H1 (cell line): ENCODE measurements at regions not wholly inside any gene's neighbourhood (a gene's known extent, or its start where the extent isn't known, plus 50 kb on each side); places are given as distances from the start of the nearest gene placed in this dataset.

Source experiments
- CTCF ChIA-PET: fragments of 300-600 bp; sonication (Branson Sonifier 250); formaldehyde crosslinking; loops from one replicate; lab custom pipeline; 2021; ENCODE audit not compliant: partially characterized antibody; lab: Charles Lee
- POLR2A ChIA-PET: fragments of 300-600 bp; sonication (Branson Sonifier 250); formaldehyde crosslinking; loops from one replicate; lab custom pipeline; 2021; ENCODE audit warnings: inconsistent platforms; ENCODE audit not compliant: partially characterized antibody; lab: Charles Lee
- DNase-seq, 2 experiments: peaks; one replicate each; pipeline versions ENCODE4 v3.0.0 to v3.0.0-alpha.2; 2010 to 2022; ENCODE audit warnings: low spot score in 2 of 2, low read depth in 1 of 2, mixed read lengths in 1 of 2
- FAIRE-seq: peaks from 2 replicates; lab custom pipeline; 2011; peaks lifted over from hg19 to GRCh38; lab: Jason Lieb, UNC
- H2AFZ ChIP-seq: 2 replicates; pipeline ENCODE4 v1.8.1; 2012; ENCODE audit warnings: low read length, inconsistent platforms
- H2AK5ac ChIP-seq: 2 replicates; pipeline ENCODE4 v1.6.1; 2013; ENCODE audit warnings: low read depth, low read length
- H2BK120ac ChIP-seq: replicated peaks from 2 replicates; pipeline ENCODE3; 2013; ENCODE audit warnings: low read depth, low read length, inconsistent platforms
- H2BK12ac ChIP-seq: 2 replicates; pipeline ENCODE4 v1.6.1; 2013; ENCODE audit warnings: low read depth, low read length
- H2BK15ac ChIP-seq: 2 replicates; pipeline ENCODE4 v1.6.1; 2013; ENCODE audit warnings: low read length
- H2BK20ac ChIP-seq: 2 replicates; pipeline ENCODE4 v1.6.1; 2013; ENCODE audit warnings: low read length
- H2BK5ac ChIP-seq: 2 replicates; pipeline ENCODE4 v1.6.1; 2013; ENCODE audit warnings: low read depth, low read length
- H3K14ac ChIP-seq: 2 replicates; pipeline ENCODE4 v1.6.1; 2013; ENCODE audit warnings: inconsistent platforms; ENCODE audit not compliant: insufficient read length
- H3K18ac ChIP-seq: 2 replicates; pipeline ENCODE4 v1.6.1; 2013; ENCODE audit warnings: low read length; ENCODE audit errors: extremely low read depth
- H3K23ac ChIP-seq: 2 replicates; pipeline ENCODE4 v1.6.1; 2013; ENCODE audit warnings: inconsistent platforms; ENCODE audit not compliant: insufficient read length
- H3K23me2 ChIP-seq: 2 replicates; pipeline ENCODE4 v1.6.1; 2013; ENCODE audit warnings: low read depth, low read length
- H3K27ac ChIP-seq: 2 replicates; pipeline ENCODE4 v1.6.1; 2011; ENCODE audit warnings: low read depth, low read length, inconsistent platforms
- H3K27me3 ChIP-seq, 4 experiments: replicated peaks in 1 of 4; 1 replicate in 1 of 4; 2 replicates in 3 of 4; pipeline versions ENCODE4 v1.6.1 to v1.8.1; 2011 to 2013; ENCODE audit warnings: low read length in 3 of 4, mild to moderate bottlenecking in 3 of 4, inconsistent platforms in 2 of 4, mixed read lengths in 2 of 4, moderate library complexity in 1 of 4; ENCODE audit not compliant: control insufficient read depth in 3 of 4, insufficient read depth in 3 of 4; ENCODE audit errors: extremely low read depth in 1 of 4
- H3K36me3 ChIP-seq, 4 experiments: 2 replicates each; pipeline versions ENCODE4 v1.6.1 to v1.8.1; 2011 to 2013; ENCODE audit warnings: mild to moderate bottlenecking in 4 of 4, low read length in 3 of 4, moderate library complexity in 2 of 4, control low read depth in 1 of 4, inconsistent platforms in 1 of 4; ENCODE audit not compliant: insufficient read depth in 4 of 4, control insufficient read depth in 2 of 4
- H3K4ac ChIP-seq: replicated peaks from 2 replicates; pipeline ENCODE3; 2013; ENCODE audit warnings: low read length, low read depth, mixed read lengths, inconsistent platforms; ENCODE audit not compliant: insufficient read length
- H3K4me1 ChIP-seq, 4 experiments: replicated peaks in 1 of 4; 1 replicate in 1 of 4; 2 replicates in 3 of 4; pipeline versions ENCODE4 v1.6.1 to v1.8.1; 2011 to 2013; ENCODE audit warnings: low read length in 3 of 4, inconsistent platforms in 2 of 4, mixed read lengths in 1 of 4; ENCODE audit not compliant: insufficient read depth in 4 of 4, control insufficient read depth in 3 of 4
- H3K4me2 ChIP-seq, 2 experiments: 2 replicates each; pipeline versions ENCODE4 v1.6.1 to v1.8.1; 2011 to 2013; ENCODE audit warnings: low read depth in 2 of 2, low read length in 2 of 2, control low read depth in 1 of 2, inconsistent platforms in 1 of 2, mild to moderate bottlenecking in 1 of 2; ENCODE audit not compliant: insufficient read depth in 1 of 2
- H3K4me3 ChIP-seq, 4 experiments: fragments of 200-600, 300-600 bp in 1 of 4; sonication (generic), shearing (Covaris generic), sonication (Bioruptor Twin) in 1 of 4; 2 replicates each; pipeline versions ENCODE4 v1.5.1 to v1.8.1; 2011 to 2016; ENCODE audit warnings: low read length in 4 of 4, low read depth in 3 of 4, control low read depth in 2 of 4, inconsistent platforms in 2 of 4, mild to moderate bottlenecking in 2 of 4, mixed read lengths in 1 of 4, moderate library complexity in 1 of 4; ENCODE audit not compliant: insufficient read depth in 2 of 4; ENCODE audit errors: extremely low read depth in 1 of 4
- H3K56ac ChIP-seq: replicated peaks from 2 replicates; pipeline ENCODE3; 2013; ENCODE audit warnings: low read depth, mild to moderate bottlenecking, mixed read lengths, low read length, inconsistent platforms; ENCODE audit not compliant: insufficient read length
- H3K79me1 ChIP-seq: 2 replicates; pipeline ENCODE4 v1.6.1; 2013; ENCODE audit warnings: low read depth, low read length, control low read depth
- H3K79me2 ChIP-seq, 2 experiments: 2 replicates each; pipeline versions ENCODE4 v1.6.1 to v1.8.1; 2012 to 2013; ENCODE audit warnings: low read length in 2 of 2, mild to moderate bottlenecking in 2 of 2, inconsistent platforms in 1 of 2; ENCODE audit not compliant: insufficient read depth in 2 of 2, control insufficient read depth in 1 of 2
- H3K9ac ChIP-seq, 4 experiments: replicated peaks in 1 of 4; 1 replicate in 1 of 4; 2 replicates in 3 of 4; pipeline versions ENCODE4 v1.6.1 to v1.8.1; 2011 to 2013; ENCODE audit warnings: low read depth in 3 of 4, low read length in 3 of 4, control low read depth in 2 of 4, mild to moderate bottlenecking in 2 of 4, moderate library complexity in 2 of 4, inconsistent platforms in 1 of 4; ENCODE audit errors: extremely low read depth in 1 of 4
- H3K9me3 ChIP-seq, 2 experiments: 2 replicates each; pipeline versions ENCODE4 v1.6.1 to v1.8.1; 2012 to 2013; ENCODE audit warnings: mild to moderate bottlenecking in 2 of 2, moderate library complexity in 2 of 2, control low read depth in 1 of 2, inconsistent platforms in 1 of 2, low read depth in 1 of 2, low read length in 1 of 2, mixed read lengths in 1 of 2; ENCODE audit not compliant: insufficient read depth in 2 of 2
- H4K20me1 ChIP-seq, 2 experiments: replicated peaks in 1 of 2; 2 replicates each; pipeline versions ENCODE3 to v1.8.1; 2011 to 2013; ENCODE audit warnings: inconsistent platforms in 2 of 2, low read length in 2 of 2, mild to moderate bottlenecking in 1 of 2; ENCODE audit not compliant: insufficient read depth in 2 of 2, control insufficient read depth in 1 of 2
- H4K5ac ChIP-seq: 2 replicates; pipeline ENCODE4 v1.6.1; 2013; ENCODE audit warnings: low read length, low read depth, mixed read lengths, inconsistent platforms; ENCODE audit not compliant: insufficient read length
- H4K8ac ChIP-seq: 2 replicates; pipeline ENCODE4 v1.8.0; 2013; ENCODE audit warnings: mild to moderate bottlenecking, moderate library complexity, low read length, inconsistent platforms; ENCODE audit not compliant: insufficient read depth; ENCODE audit errors: extremely low read depth
- H4K91ac ChIP-seq: replicated peaks from 2 replicates; pipeline ENCODE3; 2013; ENCODE audit warnings: low read length, mixed read lengths, inconsistent platforms; ENCODE audit not compliant: insufficient read length
- BCL11A ChIP-seq, 2 experiments: IDR thresholded peaks; one replicate each; pipeline ENCODE4 v1.6.1; 2011; ENCODE audit warnings: low read depth in 2 of 2, low read length in 2 of 2, mild to moderate bottlenecking in 2 of 2
- POU5F1 ChIP-seq: IDR thresholded peaks from 2 replicates; pipeline ENCODE4 v1.6.1; 2011; ENCODE audit warnings: low read depth, mild to moderate bottlenecking, low read length, moderate library complexity
- RFX5 ChIP-seq: IDR thresholded peaks from 2 replicates; pipeline ENCODE4 v1.6.1; 2011; ENCODE audit warnings: low read depth, low read length, improper control_type of control experiment, borderline replicate concordance
- whole genome bisulfite sequencing, 2 experiments: shearing (Covaris generic) in 1 of 2; methylation state at CpG; one replicate each; pipeline versions ENCODE4 v1.1.6 to v1.1.7; 2013 to 2015; ENCODE audit warnings: low lambda C conversion rate in 2 of 2, mixed read lengths in 2 of 2, inconsistent platforms in 1 of 2, low coverage in 1 of 2, missing lambda C conversion rate in 1 of 2; ENCODE audit not compliant: insufficient replicate concordance in 2 of 2, insufficient coverage in 1 of 2, insufficient read length in 1 of 2; ENCODE audit errors: extremely low coverage in 1 of 2, missing lambda C conversion rate in 1 of 2; 5-methylcytosine and 5-hydroxymethylcytosine counted together
- TF ChIP-seq, protein P1 (sequence below): IDR thresholded peaks from 2 replicates; pipeline ENCODE4 v1.6.1; 2012; ENCODE audit warnings: inconsistent platforms

DNA sequence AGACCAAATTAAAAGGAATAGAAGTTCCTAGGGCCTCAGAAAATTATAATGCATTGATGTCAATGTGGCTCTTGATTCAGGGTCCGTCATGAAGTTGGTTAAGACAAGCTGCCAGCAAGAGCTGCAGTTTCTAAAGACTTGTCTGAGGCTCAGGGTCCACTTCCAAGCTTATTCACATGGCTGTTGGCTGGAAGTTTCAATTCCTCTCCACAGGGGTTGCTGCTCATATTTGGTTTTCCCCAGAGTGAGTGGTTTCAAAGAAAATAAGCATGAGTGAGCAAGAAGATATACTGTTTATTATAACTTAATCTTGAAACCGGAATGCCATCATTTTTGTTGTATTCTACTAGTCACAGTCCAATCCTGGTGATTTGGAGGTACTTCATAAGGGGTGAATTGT is 1247.4 kb downstream of the LRFN5 start:
- no peak overlapping the region for H2BK5ac ChIP-seq
- no peak overlapping the region for H3K56ac ChIP-seq
- no peak overlapping the region for H2BK15ac ChIP-seq
- H3K79me2 ChIP-seq = no peaks in the 10 kb centered on the region
- no peak overlapping the region for H4K91ac ChIP-seq
- CTCF ChIA-PET = no interaction called here
- no peak overlapping the region for H2BK12ac ChIP-seq
- no peak overlapping the region for H3K4me2 ChIP-seq
- TF ChIP-seq, protein P1, sequence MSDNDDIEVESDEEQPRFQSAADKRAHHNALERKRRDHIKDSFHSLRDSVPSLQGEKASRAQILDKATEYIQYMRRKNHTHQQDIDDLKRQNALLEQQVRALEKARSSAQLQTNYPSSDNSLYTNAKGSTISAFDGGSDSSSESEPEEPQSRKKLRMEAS = no peak
- TF ChIP-seq RFX5 (no peak), POU5F1 (no peak), BCL11A (IDR thresholded peaks at IDR 0.05; ENCODE audit: low read depth in 2 of 2, low read length in 2 of 2) (no peak)
- H3K23ac ChIP-seq = no peak overlapping the region
- H2AFZ ChIP-seq = no peak overlapping the region
- H3K4ac ChIP-seq = no peak overlapping the region
- no peak overlapping the region for H2BK20ac ChIP-seq
- no peak overlapping the region for H3K27ac ChIP-seq
- no peaks in the 10 kb centered on the region for H3K79me1 ChIP-seq
- H3K4me1 ChIP-seq = no peaks in the 10 kb centered on the region
- WGBS, 2 experiments = 94% methylated on average over 2 of the region's 2 CpGs; no CpG with 5 or more reads in 1 of the 2 experiments
- DNase-seq = no peak
- H3K27me3 ChIP-seq = no peaks in the 10 kb centered on the region
- H3K23me2 ChIP-seq = no peaks in the 10 kb centered on the region
- no peaks in the 10 kb centered on the region for H3K9me3 ChIP-seq
- no peaks in the 10 kb centered on the region for H3K36me3 ChIP-seq
- POLR2A ChIA-PET = no interaction called here
- no peak overlapping the region for H2BK120ac ChIP-seq
- no peak overlapping the region for H3K4me3 ChIP-seq
- H4K20me1 ChIP-seq = no peaks in the 10 kb centered on the region
- no peak overlapping the region for H4K8ac ChIP-seq
- H3K9ac ChIP-seq = no peak overlapping the region
- no peak overlapping the region for H4K5ac ChIP-seq
- no peak for FAIRE-seq
- H2AK5ac ChIP-seq = no peak overlapping the region
- no peak overlapping the region for H3K18ac ChIP-seq
- H3K14ac ChIP-seq = no peak overlapping the region
